Hepatocyte (in vitro differentiated cells): ENCODE measurements at regions not wholly inside any gene's neighbourhood (a gene's known extent, or its start where the extent isn't known, plus 50 kb on each side); places are given as distances from the start of the nearest gene placed in this dataset.
"Not testable (repeated sequence)": the region's sequence is repeated elsewhere in the genome, so short reads cannot be mapped to it uniquely, and the experiment has no call there.

Source experiments
- DNase-seq: peaks from one replicate; pipeline ENCODE4 v3.0.0-alpha.2; 2016; ENCODE audit warnings: low spot score
- H2AFZ ChIP-seq: fragments of 200-600 bp; sonication (generic); 2 replicates; pipeline ENCODE4 v1.6.0; 2016; ENCODE audit warnings: antibody characterized with exemption, mild to moderate bottlenecking
- H3K27ac ChIP-seq: fragments of 200-600 bp; sonication (generic); 2 replicates; pipeline ENCODE4 v1.5.1; 2016; ENCODE audit warnings: mild to moderate bottlenecking
- H3K27me3 ChIP-seq: fragments of 200-600 bp; sonication (generic); 2 replicates; pipeline ENCODE4 v1.6.1; 2016
- H3K36me3 ChIP-seq: fragments of 200-600 bp; sonication (generic); replicated peaks from 2 replicates; pipeline ENCODE4 v1.5.1; 2016; ENCODE audit warnings: low read depth; ENCODE audit not compliant: insufficient read depth
- H3K4me1 ChIP-seq: fragments of 200-600 bp; sonication (generic); 2 replicates; pipeline ENCODE4 v1.5.1; 2016; ENCODE audit warnings: mild to moderate bottlenecking, moderate library complexity; ENCODE audit not compliant: insufficient read depth
- H3K4me2 ChIP-seq: fragments of 200-600 bp; sonication (generic); 2 replicates; pipeline ENCODE4 v1.6.0; 2016
- H3K4me3 ChIP-seq: fragments of 200-600 bp; sonication (generic); 2 replicates; pipeline ENCODE4 v1.5.1; 2016; ENCODE audit warnings: mild to moderate bottlenecking
- H3K79me2 ChIP-seq: fragments of 200-600 bp; sonication (generic); 2 replicates; pipeline ENCODE4 v1.6.0; 2017; ENCODE audit warnings: mild to moderate bottlenecking
- H3K9me2 ChIP-seq: fragments of 200-600 bp; sonication (generic); replicated peaks from 2 replicates; pipeline ENCODE4 v1.6.0; 2017; ENCODE audit warnings: mild to moderate bottlenecking; ENCODE audit not compliant: insufficient read depth
- H3K9me3 ChIP-seq: fragments of 200-600 bp; sonication (generic); 2 replicates; pipeline ENCODE4 v1.5.1; 2016; ENCODE audit warnings: low read depth, mild to moderate bottlenecking
- H4K20me1 ChIP-seq: fragments of 200-600 bp; sonication (generic); 2 replicates; pipeline ENCODE4 v1.6.0; 2016; ENCODE audit warnings: mild to moderate bottlenecking; ENCODE audit not compliant: insufficient read depth, poor library complexity, severe bottlenecking
- CTCF ChIP-seq: fragments of 200-600 bp; sonication (generic); IDR thresholded peaks from 2 replicates; pipeline ENCODE4 v1.5.1; 2016; ENCODE audit warnings: antibody characterized with exemption, mild to moderate bottlenecking; ENCODE audit not compliant: poor library complexity
- EZH2 ChIP-seq: fragments of 200-600 bp; sonication (generic); IDR thresholded peaks from 2 replicates; pipeline ENCODE4 v1.6.1; 2016; ENCODE audit warnings: antibody characterized with exemption, mild to moderate bottlenecking, borderline replicate concordance
- EZH2phosphoT487 ChIP-seq: fragments of 200-600 bp; sonication (generic); IDR thresholded peaks from one replicate; pipeline ENCODE4 v1.6.1; 2018; ENCODE audit warnings: antibody characterized with exemption, mild to moderate bottlenecking, low read depth, moderate library complexity; ENCODE audit not compliant: unreplicated experiment, severe bottlenecking
- WGBS: methylation state at CpG from one replicate; pipeline ENCODE4 v1.1.6; 2016; ENCODE audit warnings: low lambda C conversion rate; ENCODE audit errors: missing lambda C conversion rate; 5-methylcytosine and 5-hydroxymethylcytosine counted together

GRCh38 chr5:145629047-145629446 is 206.1 kb downstream of the PRELID2 start:
- WGBS = 57% methylated on average over 3 of the region's 3 CpGs
- Histone ChIP-seq H3K4me2 (no peak overlapping the region), H3K4me3 (no peak overlapping the region), H3K4me1 (peaks cover 7% of the 10 kb centered on the region), H3K9me2 (no peaks in the 10 kb centered on the region), H3K27me3 (no peaks in the 10 kb centered on the region), H3K9me3 (no peaks in the 10 kb centered on the region), H4K20me1 (no peaks in the 10 kb centered on the region), H3K27ac (no peak overlapping the region), H3K79me2 (no peaks in the 10 kb centered on the region), H2AFZ (no peak overlapping the region), H3K36me3 (no peaks in the 10 kb centered on the region)
- no peak for DNase-seq
- TF ChIP-seq EZH2phosphoT487 (no peak), EZH2 (no peak), CTCF (no peak)

- 81% methylated on average over 4 of the region's 4 CpGs for WGBS
- Histone ChIP-seq H3K4me1 (peaks cover 2% of the 10 kb centered on the region), H3K9me2 (no peaks in the 10 kb centered on the region), H4K20me1 (no peaks in the 10 kb centered on the region), H3K4me3 (no peak overlapping the region), H3K9me3 (no peaks in the 10 kb centered on the region), H3K27me3 (no peaks in the 10 kb centered on the region), H3K27ac (no peak overlapping the region), H3K36me3 (no peaks in the 10 kb centered on the region), H2AFZ (no peak overlapping the region), H3K79me2 (no peaks in the 10 kb centered on the region), H3K4me2 (no peak overlapping the region)
- TF ChIP-seq EZH2phosphoT487 (no peak), EZH2 (no peak), CTCF (no peak)
- DNase-seq = no peak
Observed at GRCh38 chr5:145628525-145628924, 206.6 kb downstream of the PRELID2 start.

GRCh38 chr5:145619806-145620310 is 215.3 kb downstream of the PRELID2 start:
- H3K4me1 ChIP-seq = peaks cover 4% of the 10 kb centered on the region
- H3K4me2 ChIP-seq = no peak overlapping the region
- no peaks in the 10 kb centered on the region for H3K27me3 ChIP-seq
- H3K36me3 ChIP-seq = no peaks in the 10 kb centered on the region
- H3K4me3 ChIP-seq = no peak overlapping the region
- WGBS = 97% methylated on average over 1 of the region's 1 CpG
- no peaks in the 10 kb centered on the region for H3K79me2 ChIP-seq
- H3K27ac ChIP-seq = no peak overlapping the region
- no peak for DNase-seq
- H3K9me3 ChIP-seq = no peaks in the 10 kb centered on the region
- H3K9me2 ChIP-seq = no peaks in the 10 kb centered on the region
- no peak overlapping the region for H2AFZ ChIP-seq
- TF ChIP-seq CTCF = no peak
- no peak for TF ChIP-seq EZH2
- no peak for TF ChIP-seq EZH2phosphoT487
- H4K20me1 ChIP-seq = no peaks in the 10 kb centered on the region

GRCh38 chr5:145616739-145617138 is 218.4 kb downstream of the PRELID2 start:
- H3K9me2 ChIP-seq, DNase-seq, H3K79me2 ChIP-seq, H4K20me1 ChIP-seq, H3K9me3 ChIP-seq, H3K4me1 ChIP-seq, H3K27me3 ChIP-seq, H3K27ac ChIP-seq, H3K36me3 ChIP-seq, H3K4me2 ChIP-seq, H3K4me3 ChIP-seq, H2AFZ ChIP-seq: not testable (repeated sequence)
- 97% methylated on average over 7 of the region's 7 CpGs for WGBS
